ENCODE measurements at regions not wholly inside any gene's neighbourhood (a gene's known extent, or its start where the extent isn't known, plus 50 kb on each side); places are given as distances from the start of the nearest gene placed in this dataset.

GRCh38 chr3:190252080-190252479 lies 70.2 kb downstream of the CLDN1 start:
- H3K36me3 Mint-ChIP-seq (ENCODE audit: low read depth) = no peaks in the 10 kb centered on the region
- intact Hi-C loops (cut with micrococcal nuclease) = no loop called here
- H3K27ac Mint-ChIP-seq = no peak overlapping the region
- H3K9me3 Mint-ChIP-seq = peaks cover 3% of the 10 kb centered on the region
- H3K27me3 Mint-ChIP-seq = peaks cover 4% of the 10 kb centered on the region
- no peak overlapping the region for H3K4me3 Mint-ChIP-seq
- peaks cover 5% of the 10 kb centered on the region for H3K4me1 Mint-ChIP-seq (ENCODE audit: low read depth)

- Mint-ChIP-seq H3K27ac (no peak overlapping the region), H3K4me3 (no peak overlapping the region), H3K36me3 (ENCODE audit: low read depth) (no peaks in the 10 kb centered on the region), H3K4me1 (ENCODE audit: low read depth) (peaks cover 5% of the 10 kb centered on the region), H3K9me3 (peaks cover 29% of the 10 kb centered on the region), H3K27me3 (peaks cover 2% of the 10 kb centered on the region)
- intact Hi-C loops (cut with micrococcal nuclease) = no loop called here
These were observed 72.8 kb downstream of the CLDN1 start for GRCh38 chr3:190249414-190249813.

GRCh38 chr3:190242147-190242546 lies 80.1 kb downstream of the CLDN1 start:
- no peak overlapping the region for H3K27ac Mint-ChIP-seq
- H3K27me3 Mint-ChIP-seq = peaks cover 5% of the 10 kb centered on the region
- H3K9me3 Mint-ChIP-seq = peaks cover 60% of the 10 kb centered on the region
- intact Hi-C loops (cut with micrococcal nuclease) = no loop called here
- no peaks in the 10 kb centered on the region for H3K36me3 Mint-ChIP-seq (ENCODE audit: low read depth)
- no peak overlapping the region for H3K4me3 Mint-ChIP-seq
- H3K4me1 Mint-ChIP-seq (ENCODE audit: low read depth) = no peaks in the 10 kb centered on the region

GRCh38 chr3:190239325-190239724 lies 82.9 kb downstream of the CLDN1 start:
- intact Hi-C loops (cut with micrococcal nuclease) = no loop called here
- Mint-ChIP-seq H3K9me3 (peaks cover 33% of the 10 kb centered on the region), H3K4me1 (ENCODE audit: low read depth) (no peaks in the 10 kb centered on the region), H3K4me3 (no peak overlapping the region), H3K27ac (no peak overlapping the region), H3K27me3 (peaks cover 23% of the 10 kb centered on the region), H3K36me3 (ENCODE audit: low read depth) (no peaks in the 10 kb centered on the region)

GRCh38 chr3:190238871-190239270 lies 83.4 kb downstream of the CLDN1 start:
- no peaks in the 10 kb centered on the region for H3K4me1 Mint-ChIP-seq (ENCODE audit: low read depth)
- no peak overlapping the region for H3K4me3 Mint-ChIP-seq

GRCh38 chr3:190234621-190235020 lies 87.6 kb downstream of the CLDN1 start:
- Mint-ChIP-seq H3K27ac (no peak overlapping the region), H3K4me3 (no peak overlapping the region), H3K9me3 (peaks cover 4% of the 10 kb centered on the region), H3K27me3 (peaks cover 46% of the 10 kb centered on the region), H3K4me1 (ENCODE audit: low read depth) (peaks cover 21% of the 10 kb centered on the region), H3K36me3 (ENCODE audit: low read depth) (no peaks in the 10 kb centered on the region)
- intact Hi-C loops (cut with micrococcal nuclease) = loop anchor here (5.0 kb wide), 3 partner anchors 263 to 383 kb away; partner anchors contain the start of gene IL1RAP

More at GRCh38 chr3:190238871-190239270, 83.4 kb downstream of the CLDN1 start:
- no peaks in the 10 kb centered on the region for H3K36me3 Mint-ChIP-seq (ENCODE audit: low read depth)
- H3K27me3 Mint-ChIP-seq = peaks cover 26% of the 10 kb centered on the region
- intact Hi-C loops (cut with micrococcal nuclease) = no loop called here
- H3K9me3 Mint-ChIP-seq = peaks cover 33% of the 10 kb centered on the region
- H3K27ac Mint-ChIP-seq = no peak overlapping the region

GRCh38 chr3:190229632-190230424 lies 92.4 kb downstream of the CLDN1 start:
- Mint-ChIP-seq H3K36me3 (ENCODE audit: low read depth) (no peaks in the 10 kb centered on the region), H3K9me3 (no peaks in the 10 kb centered on the region), H3K4me3 (no peak overlapping the region), H3K4me1 (ENCODE audit: low read depth) (peaks cover 40% of the 10 kb centered on the region), H3K27me3 (peaks cover 40% of the 10 kb centered on the region), H3K27ac (no peak overlapping the region)
- intact Hi-C loops (cut with micrococcal nuclease) = loop anchor here (5.0 kb wide), 4 partner anchors 267 to 467 kb away; partner anchors contain the start of gene IL1RAP

- Mint-ChIP-seq H3K27me3 (peaks cover 19% of the 10 kb centered on the region), H3K4me3 (no peak overlapping the region), H3K9me3 (no peaks in the 10 kb centered on the region), H3K36me3 (ENCODE audit: low read depth) (no peaks in the 10 kb centered on the region), H3K4me1 (ENCODE audit: low read depth) (peaks cover 32% of the 10 kb centered on the region), H3K27ac (no peak overlapping the region)
- intact Hi-C loops (cut with micrococcal nuclease) = loop anchor here (5.0 kb wide), 1 partner anchor 470 kb away; no protein-coding TSS in a partner anchor
These were observed 95.2 kb downstream of the CLDN1 start for GRCh38 chr3:190227064-190227463.

GRCh38 chr3:190224863-190225692 lies 97.2 kb downstream of the CLDN1 start:
- H3K27me3 Mint-ChIP-seq = peaks cover 17% of the 10 kb centered on the region
- intact Hi-C loops (cut with micrococcal nuclease) = loop anchor here (1.0 to 5.0 kb wide), 3 partner anchors 160 to 472 kb away; no protein-coding TSS in a partner anchor
- peaks cover 6% of the 10 kb centered on the region for H3K9me3 Mint-ChIP-seq
- no peak overlapping the region for H3K27ac Mint-ChIP-seq
- no peak overlapping the region for H3K4me3 Mint-ChIP-seq
- peaks cover 23% of the 10 kb centered on the region for H3K4me1 Mint-ChIP-seq (ENCODE audit: low read depth)
- H3K36me3 Mint-ChIP-seq (ENCODE audit: low read depth) = no peaks in the 10 kb centered on the region

GRCh38 chr3:190224456-190224855 lies 97.8 kb downstream of the CLDN1 start:
- Mint-ChIP-seq H3K27ac (no peak overlapping the region), H3K4me3 (no peak overlapping the region), H3K4me1 (ENCODE audit: low read depth) (peaks cover 18% of the 10 kb centered on the region), H3K27me3 (peaks cover 13% of the 10 kb centered on the region), H3K36me3 (ENCODE audit: low read depth) (no peaks in the 10 kb centered on the region), H3K9me3 (peaks cover 9% of the 10 kb centered on the region)
- intact Hi-C loops (cut with micrococcal nuclease) = loop anchor here (2.0 kb wide), 1 partner anchor 160 kb away; no protein-coding TSS in a partner anchor

- Mint-ChIP-seq H3K4me3 (no peak overlapping the region), H3K27ac (no peak overlapping the region), H3K36me3 (ENCODE audit: low read depth) (no peaks in the 10 kb centered on the region), H3K4me1 (ENCODE audit: low read depth) (peaks cover 14% of the 10 kb centered on the region), H3K27me3 (peaks cover 8% of the 10 kb centered on the region), H3K9me3 (peaks cover 9% of the 10 kb centered on the region)
- intact Hi-C loops (cut with micrococcal nuclease) = no loop called here
These were observed 99.3 kb downstream of the CLDN1 start for GRCh38 chr3:190222916-190223315.

GRCh38 chr3:190222360-190222759 lies 99.9 kb downstream of the CLDN1 start:
- peaks cover 9% of the 10 kb centered on the region for H3K9me3 Mint-ChIP-seq
- no peak overlapping the region for H3K4me3 Mint-ChIP-seq
- H3K27me3 Mint-ChIP-seq = peaks cover 4% of the 10 kb centered on the region
- intact Hi-C loops (cut with micrococcal nuclease) = no loop called here
- H3K27ac Mint-ChIP-seq = no peak overlapping the region
- H3K4me1 Mint-ChIP-seq (ENCODE audit: low read depth) = peaks cover 13% of the 10 kb centered on the region
- no peaks in the 10 kb centered on the region for H3K36me3 Mint-ChIP-seq (ENCODE audit: low read depth)

- intact Hi-C loops (cut with micrococcal nuclease) = no loop called here
- H3K27me3 Mint-ChIP-seq = peaks cover 4% of the 10 kb centered on the region
- no peak overlapping the region for H3K4me3 Mint-ChIP-seq
- H3K27ac Mint-ChIP-seq = no peak overlapping the region
- no peaks in the 10 kb centered on the region for H3K36me3 Mint-ChIP-seq (ENCODE audit: low read depth)
- H3K9me3 Mint-ChIP-seq = peaks cover 9% of the 10 kb centered on the region
- H3K4me1 Mint-ChIP-seq (ENCODE audit: low read depth) = peaks cover 5% of the 10 kb centered on the region
These were observed 99.7 kb upstream of the P3H2 start for GRCh38 chr3:190220362-190220761.

GRCh38 chr3:190217081-190217480 lies 96.4 kb upstream of the P3H2 start:
- no peak overlapping the region for H3K4me3 Mint-ChIP-seq
- intact Hi-C loops (cut with micrococcal nuclease) = no loop called here
- peaks cover 4% of the 10 kb centered on the region for H3K27me3 Mint-ChIP-seq
- H3K4me1 Mint-ChIP-seq (ENCODE audit: low read depth) = peaks cover 5% of the 10 kb centered on the region
- no peaks in the 10 kb centered on the region for H3K36me3 Mint-ChIP-seq (ENCODE audit: low read depth)
- no peak overlapping the region for H3K27ac Mint-ChIP-seq
- peaks cover 9% of the 10 kb centered on the region for H3K9me3 Mint-ChIP-seq
